HG02642 (cell line): ENCODE measurements at regions not wholly inside any gene's neighbourhood (a gene's known extent, or its start where the extent isn't known, plus 50 kb on each side); places are given as distances from the start of the nearest gene placed in this dataset.

ENCODE experiments used
- ATAC-seq: cut with Tn5 transposase; IDR thresholded peaks from one replicate; pipeline ENCODE4 v1.9.1; 2021; ENCODE audit warnings: mild to moderate bottlenecking; ENCODE audit not compliant: unreplicated experiment, poor library complexity

DNA sequence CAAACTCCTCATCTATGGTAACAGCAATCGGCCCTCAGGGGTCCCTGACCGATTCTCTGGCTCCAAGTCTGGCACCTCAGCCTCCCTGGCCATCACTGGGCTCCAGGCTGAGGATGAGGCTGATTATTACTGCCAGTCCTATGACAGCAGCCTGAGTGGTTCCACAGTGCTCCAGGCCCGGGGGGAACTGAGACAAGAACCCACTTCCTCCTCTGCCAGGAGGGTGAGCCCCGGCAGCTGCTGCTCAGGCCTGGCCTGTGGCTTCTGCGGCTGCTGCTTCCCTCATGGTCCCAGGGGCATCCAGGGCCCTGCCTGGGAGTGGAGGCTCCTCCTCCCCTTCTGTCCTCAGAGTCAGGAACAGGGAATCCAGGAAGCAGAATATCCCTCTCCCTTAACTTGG is 98.4 kb downstream of the ZNF280B start:
- peak; percentile 61 for ATAC-seq

DNA sequence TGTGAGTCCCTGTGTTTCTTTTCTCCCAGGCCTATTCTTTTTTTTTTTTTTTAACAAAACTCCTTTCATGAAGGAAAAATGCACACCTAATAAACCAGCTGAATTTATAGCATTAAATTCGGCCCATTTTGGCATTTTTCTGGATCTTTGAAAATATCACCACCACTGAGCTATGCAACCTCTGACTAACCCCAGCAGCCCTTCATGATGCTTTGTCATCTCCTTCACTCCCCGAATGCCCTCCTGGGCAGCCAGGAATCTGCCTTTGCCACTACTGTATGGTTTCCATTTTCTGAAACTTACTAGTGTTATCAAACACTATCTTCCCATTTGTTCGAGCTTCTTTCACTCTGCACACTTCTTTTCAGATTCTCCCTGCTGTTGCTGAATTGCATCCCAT is 97.9 kb downstream of the ZNF280B start:
- no peak for ATAC-seq

DNA sequence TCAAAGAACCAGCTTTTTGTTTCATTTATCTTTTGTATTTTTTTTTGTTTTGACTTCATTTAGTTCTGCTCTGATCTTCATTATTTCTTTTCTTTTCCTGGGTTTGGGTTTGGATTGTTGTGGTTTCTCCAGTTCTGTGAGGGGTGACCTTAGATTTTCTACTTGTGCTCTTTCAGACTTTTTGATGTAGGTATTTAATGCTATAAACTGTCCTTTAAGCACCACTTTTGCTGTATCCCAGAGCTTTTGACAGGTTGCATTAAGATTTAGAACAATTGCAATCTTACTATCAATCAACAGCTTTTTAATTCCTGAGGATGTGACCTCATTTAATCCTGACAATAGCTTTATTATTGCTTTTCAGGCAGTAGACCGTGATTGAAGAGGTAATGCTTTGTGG is 94.3 kb downstream of the ZNF280B start:
- no peak for ATAC-seq

DNA sequence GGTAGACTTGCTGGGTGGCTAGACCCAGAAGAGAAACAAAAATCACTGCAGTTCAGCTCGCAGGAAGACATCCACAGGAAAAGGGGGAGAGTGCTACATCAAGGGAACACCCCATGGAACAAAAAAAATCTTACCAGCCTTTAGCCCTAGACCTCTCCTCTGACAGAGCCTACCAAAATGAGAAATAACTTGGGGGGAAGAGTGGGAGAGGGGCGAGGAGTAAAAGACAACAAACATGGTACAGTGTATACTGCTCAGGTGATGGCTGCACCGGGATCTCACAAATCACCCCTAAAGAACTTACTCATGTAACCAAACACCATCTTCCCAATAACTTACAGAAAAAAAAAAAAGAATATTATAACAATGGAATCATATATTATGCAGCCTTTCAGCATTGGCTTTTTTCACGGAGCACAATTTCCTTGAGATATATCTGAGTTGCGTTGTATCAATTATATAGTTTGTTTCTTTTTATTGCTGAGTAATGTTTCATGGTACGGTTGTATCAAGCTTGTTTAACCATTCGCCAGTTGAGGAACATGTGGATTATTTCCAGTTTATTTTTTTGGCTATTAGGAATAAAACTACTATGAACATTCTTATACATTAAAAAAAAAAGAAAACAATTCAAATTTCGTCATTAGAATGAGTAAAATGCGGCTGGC is 90.9 kb downstream of the ZNF280B start:
- ATAC-seq = no peak

DNA sequence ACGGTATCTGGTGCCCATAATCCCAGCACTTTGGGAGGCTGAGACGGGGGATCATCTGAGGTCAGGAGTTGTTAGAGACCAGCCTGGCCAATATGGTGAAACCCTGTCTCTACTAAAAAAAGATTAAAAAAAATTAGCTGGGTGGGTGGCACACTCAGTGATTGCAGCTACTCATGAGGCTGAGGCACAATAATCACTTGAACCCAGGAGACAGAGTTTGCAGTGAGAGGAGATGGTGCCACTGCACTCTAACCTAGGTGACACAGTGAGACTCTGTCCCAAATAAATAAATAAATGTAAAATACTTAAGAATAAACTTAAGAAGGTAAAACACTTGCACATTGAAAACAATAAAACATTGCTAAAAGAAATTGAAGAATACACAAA is 90.4 kb downstream of the ZNF280B start:
- no peak for ATAC-seq

DNA sequence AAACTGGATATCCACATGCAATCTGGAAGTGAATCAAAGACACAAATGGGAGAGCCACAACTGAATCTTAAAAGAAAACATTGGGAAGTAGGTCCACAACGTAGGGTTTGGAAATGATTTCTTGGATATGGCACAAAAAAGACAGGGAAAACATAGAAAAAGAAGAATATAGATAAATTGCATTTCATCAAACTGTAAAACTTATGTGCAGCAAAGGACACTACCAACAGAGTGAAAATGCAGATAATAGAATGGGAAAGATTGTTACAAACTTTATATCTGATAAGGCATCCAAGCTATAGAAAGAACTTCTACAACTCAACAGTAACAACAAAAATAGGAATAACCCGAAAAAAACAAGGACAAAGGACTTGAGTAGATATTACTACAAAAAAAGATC is 89.6 kb downstream of the ZNF280B start:
- ATAC-seq = no peak

DNA sequence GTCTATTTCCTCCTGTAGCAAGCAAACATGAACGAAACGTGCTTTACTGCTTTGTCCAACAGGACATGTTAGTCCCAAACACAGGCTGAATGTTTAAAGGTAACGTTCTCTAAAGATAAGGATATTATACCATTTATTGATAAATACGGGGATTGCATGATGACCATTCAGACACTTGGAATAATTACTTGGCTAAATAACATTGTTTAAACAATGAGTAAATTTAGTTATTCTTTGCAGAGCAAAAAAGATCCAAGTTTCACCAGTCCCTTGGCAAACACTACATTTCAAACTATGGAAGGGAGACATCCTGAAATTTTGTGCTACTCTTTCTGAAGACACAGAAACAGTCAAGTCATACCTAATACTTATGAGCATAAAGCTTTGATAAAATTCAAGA is 88.0 kb downstream of the ZNF280B start:
- ATAC-seq = no peak

DNA sequence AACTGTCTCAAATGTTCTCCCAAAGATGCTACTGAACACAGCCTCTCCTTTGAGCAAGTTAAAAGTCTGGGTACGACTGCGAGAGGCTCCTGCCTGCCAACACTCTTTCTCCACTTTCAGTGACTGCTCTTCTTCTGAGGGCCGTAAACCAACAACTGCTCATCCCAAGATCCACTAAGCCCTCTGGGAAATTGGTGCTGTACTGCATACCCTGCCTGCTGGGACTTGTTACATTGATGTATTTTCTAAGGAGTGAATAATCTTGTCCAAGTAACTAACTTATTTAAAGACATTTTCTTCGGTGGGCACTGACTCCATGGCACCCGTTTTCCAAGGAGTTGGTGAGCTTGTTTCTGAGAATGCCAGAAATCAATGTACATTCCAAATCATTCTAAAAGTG is 87.2 kb downstream of the ZNF280B start:
- ATAC-seq = no peak

DNA sequence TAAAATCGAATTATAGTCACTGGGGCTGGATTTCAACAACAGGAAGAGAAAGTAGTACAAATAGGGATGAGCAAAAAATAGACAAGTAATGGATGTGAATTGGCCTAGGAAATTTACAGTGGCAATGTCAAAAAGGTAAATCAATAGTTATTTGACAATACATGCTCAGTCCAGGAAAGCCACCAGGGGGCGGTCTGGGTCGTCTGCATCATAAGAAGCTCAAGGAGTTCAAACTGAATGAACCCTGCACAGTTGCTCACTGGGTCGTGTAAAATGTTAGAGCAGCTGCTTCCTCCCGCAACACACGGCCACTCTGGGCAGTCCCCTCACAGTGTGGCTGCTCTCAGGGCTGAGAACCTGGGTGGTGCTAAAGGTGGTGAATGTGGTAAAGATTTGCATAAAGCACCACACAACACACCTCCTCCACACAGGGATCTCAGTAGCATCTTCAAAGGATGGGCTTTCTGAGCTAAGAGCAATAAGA is 85.9 kb downstream of the ZNF280B start:
- ATAC-seq = peak; percentile 96

DNA sequence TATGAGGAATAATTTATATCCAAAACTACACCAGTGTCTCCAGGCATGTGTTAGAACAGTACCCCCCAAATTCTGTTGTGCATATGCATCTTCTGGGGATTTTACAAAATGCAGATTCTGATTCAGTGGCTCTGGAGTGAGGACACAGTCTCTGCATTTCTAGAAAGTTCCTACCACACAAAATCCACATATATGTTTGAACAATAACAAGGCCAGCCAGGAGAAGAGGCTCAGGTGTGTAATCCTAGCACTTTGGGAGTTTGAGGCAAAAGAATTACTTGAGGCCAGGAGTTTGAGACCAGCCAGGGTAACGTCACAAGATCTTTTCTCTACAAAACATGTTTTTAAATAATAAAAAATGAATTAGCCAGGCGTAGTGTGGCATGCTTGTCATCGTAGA is 84.9 kb downstream of the ZNF280B start:
- no peak for ATAC-seq

DNA sequence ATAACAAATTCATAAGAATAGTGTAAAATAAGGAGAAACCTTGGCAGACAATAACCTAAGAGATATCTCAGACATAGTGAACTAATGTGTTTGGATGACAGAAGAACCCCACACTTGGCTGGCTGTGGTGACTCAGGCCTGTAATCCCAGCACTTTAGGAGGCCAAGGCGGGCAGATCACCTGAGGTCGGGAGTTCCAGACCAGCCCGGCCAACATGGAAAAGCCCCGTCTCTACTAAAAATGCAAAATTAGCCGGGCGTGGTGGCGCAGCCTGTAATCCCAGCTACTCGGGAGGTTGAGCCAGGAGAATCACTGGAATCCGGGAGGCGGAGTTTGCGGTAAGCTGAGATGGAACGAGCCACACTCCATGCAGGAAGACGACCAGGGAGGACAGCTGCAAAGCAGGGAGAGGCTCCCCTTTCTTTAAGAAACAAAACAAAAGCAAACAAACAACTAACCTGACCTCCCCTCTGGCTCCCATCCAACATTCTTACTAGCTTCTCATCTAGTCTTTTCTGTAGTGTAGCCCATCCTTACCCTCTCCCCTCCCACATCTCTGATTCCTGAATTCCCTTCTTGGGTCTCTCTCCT is 84.2 kb downstream of the ZNF280B start:
- ATAC-seq = no peak

DNA sequence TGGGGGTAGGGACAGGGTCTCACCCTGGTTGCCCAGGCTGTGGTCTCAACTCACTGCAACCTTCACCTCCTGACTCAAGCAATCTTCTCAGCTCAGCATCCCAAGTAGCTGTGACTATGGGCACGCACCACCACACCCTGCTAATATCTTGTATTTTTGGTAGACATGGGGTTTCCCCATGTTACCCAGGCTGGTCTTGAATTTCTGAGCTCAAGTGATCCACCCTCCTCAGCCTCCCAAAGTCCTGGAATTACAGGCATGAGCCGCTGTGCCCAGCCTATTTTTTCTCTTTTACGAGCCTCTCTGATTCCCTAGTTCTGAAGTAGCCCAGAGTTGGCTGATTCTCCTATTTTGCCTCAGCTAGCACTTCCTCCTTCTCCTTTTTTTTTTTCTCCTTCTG is 83.6 kb downstream of the ZNF280B start:
- ATAC-seq = no peak

DNA sequence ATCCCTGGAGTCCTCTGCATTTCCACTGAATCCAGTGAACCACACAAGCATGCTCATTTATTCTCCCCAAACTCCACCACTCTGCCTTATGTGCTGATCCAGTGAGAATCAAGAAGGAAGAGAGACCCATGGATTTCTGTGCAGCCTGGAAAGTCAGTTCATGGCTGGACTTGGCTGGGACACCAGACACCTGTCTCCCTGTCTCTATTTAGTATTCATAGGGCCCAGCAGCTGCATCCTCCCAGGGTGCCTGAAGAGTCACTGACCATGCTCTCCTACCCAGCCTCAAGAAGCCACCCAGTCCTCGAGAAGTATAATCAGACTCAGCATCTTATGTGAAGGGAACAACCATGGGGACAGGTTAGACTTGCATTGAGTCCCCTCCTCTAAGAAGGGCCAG is 83.2 kb downstream of the ZNF280B start:
- no peak for ATAC-seq

DNA sequence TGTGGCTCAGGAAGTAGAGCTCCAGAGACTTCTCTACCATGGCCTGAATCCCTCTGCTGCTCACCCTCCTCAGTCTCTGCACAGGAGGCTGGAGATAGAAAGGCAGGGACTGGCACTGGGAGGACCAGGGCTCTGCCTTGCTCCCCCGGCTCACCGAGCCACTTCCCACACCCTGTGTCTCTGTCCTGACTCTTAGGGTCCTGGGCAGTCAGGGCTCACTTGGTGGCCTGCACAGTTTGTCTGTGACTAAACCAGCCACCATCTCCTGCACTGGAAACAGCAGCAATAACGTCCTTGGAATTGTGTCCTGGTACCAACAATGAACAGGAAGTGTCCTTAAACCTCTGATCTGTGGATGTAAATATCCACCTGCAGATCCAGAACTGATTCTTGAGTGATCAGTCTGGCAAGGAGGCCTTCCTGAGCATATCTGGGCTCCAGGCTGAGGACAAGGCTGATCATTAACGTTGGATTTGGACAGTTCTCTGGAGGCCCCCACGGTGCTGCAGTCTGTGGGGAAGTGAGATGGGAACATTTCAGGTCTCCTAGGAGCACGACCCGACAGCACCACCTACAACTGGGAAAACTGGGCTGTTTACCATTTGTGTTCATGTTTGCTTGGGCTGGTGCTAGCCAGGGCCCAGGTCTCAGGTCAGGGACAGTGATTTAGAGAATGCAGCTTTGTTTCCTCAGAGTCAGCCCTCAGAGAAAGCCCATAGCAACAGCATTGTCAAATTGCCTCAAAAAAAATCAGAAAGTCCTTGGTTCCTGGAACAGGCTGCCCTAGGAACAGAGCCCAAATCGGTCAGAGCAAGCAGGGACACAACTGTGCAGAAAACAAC is 82.5 kb downstream of the ZNF280B start:
- no peak for ATAC-seq

DNA sequence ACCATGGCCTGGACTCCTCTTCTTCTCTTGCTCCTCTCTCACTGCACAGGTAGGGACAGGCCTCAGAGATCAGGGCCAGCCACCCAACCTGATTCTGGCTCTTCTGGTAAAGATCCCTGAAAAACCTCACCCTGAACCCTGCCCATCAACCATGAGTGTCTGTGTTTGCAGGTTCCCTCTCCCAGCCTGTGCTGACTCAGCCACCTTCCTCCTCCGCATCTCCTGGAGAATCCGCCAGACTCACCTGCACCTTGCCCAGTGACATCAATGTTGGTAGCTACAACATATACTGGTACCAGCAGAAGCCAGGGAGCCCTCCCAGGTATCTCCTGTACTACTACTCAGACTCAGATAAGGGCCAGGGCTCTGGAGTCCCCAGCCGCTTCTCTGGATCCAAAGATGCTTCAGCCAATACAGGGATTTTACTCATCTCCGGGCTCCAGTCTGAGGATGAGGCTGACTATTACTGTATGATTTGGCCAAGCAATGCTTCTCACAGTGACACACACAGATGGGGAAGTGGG is 80.9 kb downstream of the ZNF280B start:
- ATAC-seq = no peak

DNA sequence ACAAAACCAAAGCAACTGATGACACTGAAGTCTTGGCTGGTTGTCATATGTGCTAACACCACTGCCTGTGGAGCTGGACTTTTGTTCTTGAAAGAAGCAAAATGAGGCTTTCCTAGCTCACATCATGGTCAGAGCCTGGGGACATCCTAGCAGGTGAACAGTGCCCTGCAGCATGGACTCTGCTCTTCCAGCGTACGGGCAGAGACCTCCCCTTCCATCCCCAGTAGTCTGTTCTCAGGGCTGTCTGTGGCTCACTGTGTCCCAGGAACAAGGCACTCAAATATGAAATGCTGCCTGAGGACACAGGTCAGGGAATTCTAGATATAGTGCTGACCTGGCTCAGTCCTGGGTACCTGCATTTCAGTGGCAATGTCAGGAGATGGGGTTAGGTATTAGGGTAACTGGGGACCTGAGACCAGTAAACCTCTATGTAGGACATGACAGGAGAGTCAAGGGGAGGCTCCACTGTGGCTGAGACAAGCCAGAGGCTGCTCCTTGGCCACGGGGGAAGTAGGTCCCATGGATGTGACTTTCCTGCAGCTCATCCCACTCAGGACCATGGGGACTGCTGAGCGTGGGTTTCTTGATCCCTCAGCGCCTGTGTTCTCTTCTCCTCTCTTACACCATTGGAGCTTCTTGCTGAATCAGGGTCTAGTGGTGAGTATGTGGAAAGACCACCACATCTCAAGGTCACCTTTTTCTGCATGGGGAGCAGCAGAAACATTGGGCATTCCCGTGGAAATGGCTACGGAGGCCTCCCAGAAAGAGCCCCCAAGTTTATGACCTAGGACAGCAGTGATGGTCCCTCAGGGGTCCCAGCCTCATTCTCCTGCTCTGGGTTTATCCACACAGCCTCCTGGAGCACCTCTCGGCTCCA is 80.1 kb downstream of the ZNF280B start:
- no peak for ATAC-seq

DNA sequence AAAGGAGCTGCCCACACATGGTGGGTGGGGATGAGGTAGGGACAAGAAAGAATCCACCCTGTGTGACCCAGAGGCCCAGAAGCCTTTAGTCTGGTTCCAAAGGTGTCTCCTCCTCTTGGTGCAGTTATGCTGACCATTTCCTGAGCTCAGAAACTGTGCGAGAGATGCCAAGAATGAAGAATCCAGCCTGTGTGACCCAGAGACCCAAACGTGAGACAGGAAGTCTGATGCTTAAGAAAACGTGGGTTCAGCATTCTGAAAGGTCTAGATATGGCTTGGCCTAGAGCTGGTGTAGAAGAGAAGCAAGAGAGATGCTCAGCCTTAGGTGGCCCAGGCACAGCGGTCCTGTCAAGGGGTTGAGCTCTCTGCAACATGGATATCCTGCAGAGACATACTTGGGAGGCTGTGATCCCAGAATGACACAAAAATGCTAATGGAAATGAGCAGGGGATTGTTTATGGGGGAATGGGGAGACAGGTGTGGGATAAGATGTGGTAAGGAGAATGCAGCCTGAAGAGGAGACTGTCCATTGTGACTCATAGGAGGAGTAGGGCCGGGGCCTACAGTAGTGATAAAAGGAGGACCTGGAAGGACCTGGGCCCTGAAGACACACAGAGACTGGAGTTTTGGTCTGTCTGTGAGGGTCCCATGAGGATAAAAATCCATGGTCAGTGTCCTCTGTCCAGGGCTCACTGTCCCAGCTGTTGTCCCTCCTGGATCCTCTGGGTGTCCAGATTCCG is 79.0 kb downstream of the ZNF280B start:
- no peak for ATAC-seq

DNA sequence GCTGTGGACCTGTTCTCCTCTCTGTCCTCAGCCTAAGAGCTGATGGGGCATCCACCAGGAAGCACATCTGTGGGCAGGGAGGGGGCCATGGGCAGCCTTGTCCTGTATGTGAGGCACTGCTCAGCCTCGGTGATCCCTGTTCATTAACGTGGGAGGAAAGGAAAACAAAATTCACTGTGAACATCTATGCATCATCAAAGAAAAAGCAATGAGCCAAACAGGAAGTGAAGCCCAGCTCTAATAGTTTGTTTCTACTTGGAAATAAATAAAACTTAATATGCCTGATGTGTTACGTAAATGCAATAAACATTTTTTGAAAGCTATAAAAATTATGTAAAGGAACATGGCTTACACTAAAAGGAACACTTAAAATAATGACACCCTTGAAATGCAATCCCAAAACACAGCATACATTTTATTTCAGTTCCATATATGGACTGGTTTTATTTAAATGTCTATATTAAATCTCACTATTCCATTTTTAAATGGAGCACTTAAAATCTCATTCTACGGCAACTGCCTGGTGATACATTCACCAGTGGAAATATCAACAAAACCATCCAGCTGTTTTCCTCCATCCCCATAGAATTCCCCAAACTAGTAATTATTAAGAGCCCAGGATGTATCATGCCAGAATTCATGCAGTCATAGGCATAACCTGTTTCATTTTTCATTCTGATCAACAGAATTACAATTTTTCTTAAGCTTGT is 78.3 kb downstream of the ZNF280B start:
- ATAC-seq = no peak
